ENCODE measurements at regions not wholly inside any gene's neighbourhood (a gene's known extent, or its start where the extent isn't known, plus 50 kb on each side); places are given as distances from the start of the nearest gene placed in this dataset.

GRCh38 chr15:91541286-91541685 lies 312.2 kb upstream of the SLCO3A1 start:
- H3F3A ChIP-seq (ENCODE audit: insufficient read depth, low read length): no peaks in the 10 kb centered on the region
- no peak overlapping the region for H2AFZ ChIP-seq (ENCODE audit: low read length)
- no peak for TF ChIP-seq EZH2 (IDR thresholded peaks at IDR 0.05; ENCODE audit: borderline replicate concordance, low read length)
- TF ChIP-seq CTCF (IDR thresholded peaks at IDR 0.05; ENCODE audit: low read length): no peak
- H3K4me2 ChIP-seq (ENCODE audit: low read length): no peak overlapping the region
- H3K27ac ChIP-seq (ENCODE audit: low read depth, low read length, poor library complexity, severe bottlenecking): no peak overlapping the region
- no peaks in the 10 kb centered on the region for H3K36me3 ChIP-seq (ENCODE audit: insufficient read depth, low read length)
- no peaks in the 10 kb centered on the region for H3K27me3 ChIP-seq (ENCODE audit: insufficient read depth, low read length)
- H4K20me1 ChIP-seq (ENCODE audit: insufficient read depth, low read length): no peaks in the 10 kb centered on the region
- H3K79me2 ChIP-seq (ENCODE audit: insufficient read depth, low read length): no peaks in the 10 kb centered on the region
- no peak overlapping the region for H3K4me3 ChIP-seq (ENCODE audit: low read depth, low read length, poor library complexity, severe bottlenecking)
- no peaks in the 10 kb centered on the region for H3K4me1 ChIP-seq (ENCODE audit: insufficient read depth, low read length, severe bottlenecking)
- H3K9me3 ChIP-seq (ENCODE audit: low read length): no peaks in the 10 kb centered on the region
- H3K9ac ChIP-seq (ENCODE audit: low read length): no peak overlapping the region
- H3K9me2 ChIP-seq (ENCODE audit: low read depth, low read length): no peaks in the 10 kb centered on the region

DNA sequence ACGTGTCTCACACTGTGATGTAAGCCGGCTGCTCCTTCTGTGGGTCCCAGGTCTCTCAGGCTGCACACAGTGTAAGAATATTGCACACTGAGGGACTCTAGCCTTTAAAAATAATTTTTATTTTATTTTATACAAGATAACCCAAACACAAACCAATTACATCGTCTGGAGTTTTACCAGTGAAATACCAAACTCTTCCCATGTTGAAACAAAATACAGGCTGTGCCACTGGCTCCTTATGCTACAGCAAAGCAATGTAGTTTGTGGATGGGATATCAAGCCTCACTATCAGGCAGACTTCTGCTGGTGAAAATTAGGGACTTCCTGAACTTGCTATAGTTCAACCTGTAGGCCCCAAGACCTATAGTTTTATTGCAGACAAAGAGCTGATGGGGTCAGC lies 311.3 kb upstream of the SLCO3A1 start:
- TF ChIP-seq CTCF (IDR thresholded peaks at IDR 0.05; ENCODE audit: low read length) (no peak), EZH2 (IDR thresholded peaks at IDR 0.05; ENCODE audit: borderline replicate concordance, low read length) (no peak)
- H3K9me3 ChIP-seq (ENCODE audit: low read length): no peaks in the 10 kb centered on the region
- H3K79me2 ChIP-seq (ENCODE audit: insufficient read depth, low read length): no peaks in the 10 kb centered on the region
- H3K4me3 ChIP-seq (ENCODE audit: low read depth, low read length, poor library complexity, severe bottlenecking): no peak overlapping the region
- no peak overlapping the region for H3K9ac ChIP-seq (ENCODE audit: low read length)
- no peak overlapping the region for H3K4me2 ChIP-seq (ENCODE audit: low read length)
- no peaks in the 10 kb centered on the region for H3K27me3 ChIP-seq (ENCODE audit: insufficient read depth, low read length)
- H3K9me2 ChIP-seq (ENCODE audit: low read depth, low read length): no peaks in the 10 kb centered on the region
- H4K20me1 ChIP-seq (ENCODE audit: insufficient read depth, low read length): no peaks in the 10 kb centered on the region
- H3K36me3 ChIP-seq (ENCODE audit: insufficient read depth, low read length): no peaks in the 10 kb centered on the region
- H3K27ac ChIP-seq (ENCODE audit: low read depth, low read length, poor library complexity, severe bottlenecking): no peak overlapping the region
- no peak overlapping the region for H2AFZ ChIP-seq (ENCODE audit: low read length)
- no peaks in the 10 kb centered on the region for H3K4me1 ChIP-seq (ENCODE audit: insufficient read depth, low read length, severe bottlenecking)
- H3F3A ChIP-seq (ENCODE audit: insufficient read depth, low read length): no peaks in the 10 kb centered on the region

GRCh38 chr15:91547356-91547755 lies 306.2 kb upstream of the SLCO3A1 start:
- no peaks in the 10 kb centered on the region for H3K4me1 ChIP-seq (ENCODE audit: insufficient read depth, low read length, severe bottlenecking)
- no peaks in the 10 kb centered on the region for H3K9me3 ChIP-seq (ENCODE audit: low read length)
- no peak overlapping the region for H3K9ac ChIP-seq (ENCODE audit: low read length)
- H3F3A ChIP-seq (ENCODE audit: insufficient read depth, low read length): no peaks in the 10 kb centered on the region
- no peaks in the 10 kb centered on the region for H3K9me2 ChIP-seq (ENCODE audit: low read depth, low read length)
- no peaks in the 10 kb centered on the region for H4K20me1 ChIP-seq (ENCODE audit: insufficient read depth, low read length)
- H2AFZ ChIP-seq (ENCODE audit: low read length): no peak overlapping the region
- H3K4me2 ChIP-seq (ENCODE audit: low read length): no peak overlapping the region
- TF ChIP-seq CTCF (IDR thresholded peaks at IDR 0.05; ENCODE audit: low read length): no peak
- no peak for TF ChIP-seq EZH2 (IDR thresholded peaks at IDR 0.05; ENCODE audit: borderline replicate concordance, low read length)
- H3K79me2 ChIP-seq (ENCODE audit: insufficient read depth, low read length): no peaks in the 10 kb centered on the region
- H3K27ac ChIP-seq (ENCODE audit: low read depth, low read length, poor library complexity, severe bottlenecking): no peak overlapping the region
- no peak overlapping the region for H3K4me3 ChIP-seq (ENCODE audit: low read depth, low read length, poor library complexity, severe bottlenecking)
- H3K36me3 ChIP-seq (ENCODE audit: insufficient read depth, low read length): no peaks in the 10 kb centered on the region
- no peaks in the 10 kb centered on the region for H3K27me3 ChIP-seq (ENCODE audit: insufficient read depth, low read length)
